Astrocyte (in vitro differentiated cells and primary cell): ENCODE measurements at regions not wholly inside any gene's neighbourhood (a gene's known extent, or its start where the extent isn't known, plus 50 kb on each side); places are given as distances from the start of the nearest gene placed in this dataset.

Source experiments
- DNase-seq: peaks from one replicate; pipeline ENCODE4 v3.0.0-alpha.2; 2010; ENCODE audit warnings: low read depth
- FAIRE-seq: peaks from 2 replicates; lab custom pipeline; 2011; peaks lifted over from hg19 to GRCh38; lab: Jason Lieb, UNC
- H2AFZ ChIP-seq: 2 replicates; pipeline ENCODE4 v1.6.0; 2012; ENCODE audit warnings: low read depth, low read length, inconsistent platforms
- H3K27ac ChIP-seq: 2 replicates; pipeline ENCODE4 v1.5.1; 2011; ENCODE audit warnings: low read depth, low read length, inconsistent platforms
- H3K27me3 ChIP-seq: 2 replicates; pipeline ENCODE4 v1.6.0; 2011; ENCODE audit warnings: low read length, inconsistent platforms; ENCODE audit not compliant: insufficient read depth
- H3K36me3 ChIP-seq: 2 replicates; pipeline ENCODE4 v1.5.1; 2011; ENCODE audit warnings: low read length, inconsistent platforms; ENCODE audit not compliant: insufficient read depth
- H3K4me1 ChIP-seq: 2 replicates; pipeline ENCODE4 v1.5.1; 2011; ENCODE audit warnings: low read length, inconsistent platforms; ENCODE audit not compliant: insufficient read depth
- H3K4me2 ChIP-seq: 2 replicates; pipeline ENCODE4 v1.6.0; 2012; ENCODE audit warnings: low read length, inconsistent platforms
- H3K4me3 ChIP-seq: 2 replicates; pipeline ENCODE4 v1.5.1; 2011; ENCODE audit warnings: low read depth, mild to moderate bottlenecking, low read length, inconsistent platforms; ENCODE audit not compliant: insufficient read depth
- H3K79me2 ChIP-seq: 2 replicates; pipeline ENCODE4 v1.6.0; 2012; ENCODE audit warnings: mild to moderate bottlenecking, low read length, inconsistent platforms; ENCODE audit not compliant: insufficient read depth
- H3K9ac ChIP-seq: 2 replicates; pipeline ENCODE4 v1.6.0; 2012; ENCODE audit warnings: mild to moderate bottlenecking, low read length, inconsistent platforms
- H3K9me3 ChIP-seq: 2 replicates; pipeline ENCODE4 v1.5.1; 2012; ENCODE audit warnings: low read depth, mild to moderate bottlenecking, low read length, inconsistent platforms; ENCODE audit not compliant: insufficient read depth
- H4K20me1 ChIP-seq: 2 replicates; pipeline ENCODE4 v1.6.0; 2012; ENCODE audit warnings: low read length, inconsistent platforms; ENCODE audit not compliant: insufficient read depth
- H3K27ac Mint-ChIP-seq: one replicate; pipeline ENCODE4 v1.8.0; 2021; ENCODE audit warnings: mild to moderate bottlenecking, mixed read lengths; ENCODE audit not compliant: unreplicated experiment
- H3K27me3 Mint-ChIP-seq: one replicate; pipeline ENCODE4 v1.8.0; 2021; ENCODE audit warnings: low read depth, mixed read lengths; ENCODE audit not compliant: unreplicated experiment
- H3K36me3 Mint-ChIP-seq: one replicate; pipeline ENCODE4 v1.8.0; 2021; ENCODE audit warnings: low read depth, mixed read lengths; ENCODE audit not compliant: unreplicated experiment
- H3K4me1 Mint-ChIP-seq: one replicate; pipeline ENCODE4 v1.8.0; 2021; ENCODE audit warnings: low read depth, mixed read lengths; ENCODE audit not compliant: unreplicated experiment
- H3K4me3 Mint-ChIP-seq: one replicate; pipeline ENCODE4 v1.8.0; 2021; ENCODE audit warnings: mild to moderate bottlenecking, moderate library complexity, mixed read lengths; ENCODE audit not compliant: unreplicated experiment
- H3K9me3 Mint-ChIP-seq: one replicate; pipeline ENCODE4 v1.8.0; 2021; ENCODE audit warnings: mild to moderate bottlenecking, mixed read lengths; ENCODE audit not compliant: unreplicated experiment
- EZH2 ChIP-seq: IDR thresholded peaks from 2 replicates; pipeline ENCODE4 v1.6.1; 2012; ENCODE audit warnings: mild to moderate bottlenecking, low read length, inconsistent platforms; ENCODE audit not compliant: insufficient read depth
- TF ChIP-seq, protein P1 (sequence below): IDR thresholded peaks from 2 replicates; pipeline ENCODE4 v1.5.1; 2011; ENCODE audit warnings: low read depth, mild to moderate bottlenecking, inconsistent platforms, low read length, moderate library complexity; ENCODE audit not compliant: insufficient read depth

DNA sequence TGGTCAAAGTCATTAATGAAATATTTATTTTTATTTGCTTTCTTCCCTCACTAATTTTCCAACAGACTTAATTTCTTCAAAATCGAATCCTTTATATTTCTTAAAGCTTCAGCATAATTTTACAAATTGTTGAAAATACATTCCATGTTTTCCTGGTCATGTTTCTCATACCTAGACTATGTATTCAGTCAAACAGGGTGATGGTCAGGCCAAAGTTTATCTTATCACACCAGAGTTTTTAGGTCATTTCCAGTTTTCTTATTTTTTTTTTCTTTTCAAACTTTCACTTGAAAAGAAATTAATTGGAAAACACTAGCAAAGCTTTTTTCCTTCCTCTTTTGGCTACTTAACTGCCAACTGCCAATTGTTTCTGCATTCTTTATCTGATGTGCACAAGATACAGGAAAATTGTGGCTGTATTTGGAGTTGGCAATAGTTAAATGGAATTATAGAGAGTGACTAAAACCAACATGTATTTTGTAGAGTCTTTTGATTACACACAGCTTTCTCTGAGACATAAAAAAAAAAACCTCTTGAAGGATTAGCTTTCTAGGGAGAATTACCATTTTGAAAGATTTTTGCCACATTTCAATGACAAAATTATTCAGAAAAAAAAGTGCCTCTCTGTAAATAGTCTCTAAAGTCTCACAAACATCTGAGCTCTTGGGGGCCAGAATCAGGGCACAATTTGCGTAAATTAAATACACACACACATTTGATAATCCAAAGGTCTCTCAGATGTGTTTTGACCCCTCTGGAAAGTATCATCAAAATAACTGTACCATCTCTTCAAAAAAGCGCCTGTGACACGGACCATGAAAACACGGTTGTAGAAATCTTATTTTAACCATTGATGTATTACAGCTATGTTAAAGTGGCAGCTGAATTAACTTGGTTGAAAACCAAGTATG is 603.2 kb upstream of the KCNMB2 start:
- Histone ChIP-seq H3K4me1 (peaks cover 28% of the 10 kb centered on the region), H3K4me3 (no peak overlapping the region), H3K79me2 (no peaks in the 10 kb centered on the region), H4K20me1 (no peaks in the 10 kb centered on the region), H3K9ac (no peak overlapping the region), H3K4me2 (no peak overlapping the region), H3K9me3 (no peaks in the 10 kb centered on the region), H3K36me3 (no peaks in the 10 kb centered on the region), H2AFZ (no peak overlapping the region), H3K27me3 (no peaks in the 10 kb centered on the region), H3K27ac (peak overlapping the region; percentile 39)
- no peak overlapping the region for H3K4me3 Mint-ChIP-seq
- FAIRE-seq: peak; percentile 49
- no peaks in the 10 kb centered on the region for H3K27me3 Mint-ChIP-seq
- H3K9me3 Mint-ChIP-seq: no peaks in the 10 kb centered on the region
- no peaks in the 10 kb centered on the region for H3K36me3 Mint-ChIP-seq
- no peak overlapping the region for H3K27ac Mint-ChIP-seq
- TF ChIP-seq, protein P1, sequence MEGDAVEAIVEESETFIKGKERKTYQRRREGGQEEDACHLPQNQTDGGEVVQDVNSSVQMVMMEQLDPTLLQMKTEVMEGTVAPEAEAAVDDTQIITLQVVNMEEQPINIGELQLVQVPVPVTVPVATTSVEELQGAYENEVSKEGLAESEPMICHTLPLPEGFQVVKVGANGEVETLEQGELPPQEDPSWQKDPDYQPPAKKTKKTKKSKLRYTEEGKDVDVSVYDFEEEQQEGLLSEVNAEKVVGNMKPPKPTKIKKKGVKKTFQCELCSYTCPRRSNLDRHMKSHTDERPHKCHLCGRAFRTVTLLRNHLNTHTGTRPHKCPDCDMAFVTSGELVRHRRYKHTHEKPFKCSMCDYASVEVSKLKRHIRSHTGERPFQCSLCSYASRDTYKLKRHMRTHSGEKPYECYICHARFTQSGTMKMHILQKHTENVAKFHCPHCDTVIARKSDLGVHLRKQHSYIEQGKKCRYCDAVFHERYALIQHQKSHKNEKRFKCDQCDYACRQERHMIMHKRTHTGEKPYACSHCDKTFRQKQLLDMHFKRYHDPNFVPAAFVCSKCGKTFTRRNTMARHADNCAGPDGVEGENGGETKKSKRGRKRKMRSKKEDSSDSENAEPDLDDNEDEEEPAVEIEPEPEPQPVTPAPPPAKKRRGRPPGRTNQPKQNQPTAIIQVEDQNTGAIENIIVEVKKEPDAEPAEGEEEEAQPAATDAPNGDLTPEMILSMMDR: no peak
- TF ChIP-seq EZH2: no peak
- DNase-seq: peak; percentile 86
- peaks cover 32% of the 10 kb centered on the region for H3K4me1 Mint-ChIP-seq

DNA sequence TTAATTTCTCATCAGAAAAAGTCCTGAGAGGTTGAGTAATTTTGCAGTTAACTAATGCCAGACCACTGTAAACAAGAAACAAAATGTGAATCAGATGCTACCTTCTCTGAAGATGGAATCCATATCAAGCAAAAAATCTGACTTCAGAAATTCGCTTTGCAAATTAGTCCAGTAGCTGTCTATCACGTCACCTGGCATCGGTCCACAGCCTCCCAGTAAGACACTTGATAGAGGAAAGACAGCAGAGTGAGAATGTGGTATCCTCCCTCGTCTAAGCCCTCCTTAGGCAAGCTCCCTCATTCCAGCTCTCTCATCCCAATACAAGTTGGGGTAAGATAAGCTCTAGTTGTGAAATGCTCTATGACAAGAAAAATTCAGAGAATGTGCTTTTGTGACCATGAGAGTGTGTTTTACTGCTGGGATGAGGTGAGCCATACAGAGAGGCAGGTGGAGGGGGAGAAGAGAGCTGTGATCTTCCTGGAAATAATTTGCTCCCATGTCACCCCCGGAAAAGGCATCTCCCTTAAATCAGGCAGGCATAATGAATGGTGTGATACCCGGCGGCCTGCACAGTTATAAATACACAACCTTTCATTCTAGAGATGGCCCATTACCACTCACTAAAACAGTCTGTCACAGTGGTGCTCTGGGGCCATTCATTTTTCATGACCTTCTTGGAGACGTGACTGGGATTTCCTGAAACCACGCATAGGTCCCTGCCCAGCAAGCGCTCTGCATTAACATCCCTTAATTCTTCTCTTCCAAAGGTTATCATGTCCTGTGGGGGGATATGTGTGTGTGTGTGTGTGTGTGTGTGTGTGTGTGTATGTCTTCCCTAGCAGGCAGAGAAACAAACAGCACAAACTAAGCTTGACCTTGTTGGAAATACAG is 602.0 kb upstream of the KCNMB2 start:
- Mint-ChIP-seq H3K27ac (no peak overlapping the region), H3K9me3 (no peaks in the 10 kb centered on the region), H3K27me3 (no peaks in the 10 kb centered on the region), H3K36me3 (no peaks in the 10 kb centered on the region), H3K4me1 (peaks cover 19% of the 10 kb centered on the region), H3K4me3 (no peak overlapping the region)
- TF ChIP-seq, protein P1: no peak
- Histone ChIP-seq H3K27me3 (no peaks in the 10 kb centered on the region), H3K4me3 (no peak overlapping the region), H3K27ac (peak overlapping the region; percentile 47), H3K9ac (no peak overlapping the region), H4K20me1 (no peaks in the 10 kb centered on the region), H3K36me3 (no peaks in the 10 kb centered on the region), H3K4me1 (peaks cover 25% of the 10 kb centered on the region), H3K4me2 (no peak overlapping the region), H2AFZ (no peak overlapping the region), H3K79me2 (no peaks in the 10 kb centered on the region), H3K9me3 (no peaks in the 10 kb centered on the region)
- peak; percentile 91 for DNase-seq
- FAIRE-seq: peak; percentile 85
